K562 (cell line): ENCODE measurements at regions not wholly inside any gene's neighbourhood (a gene's known extent, or its start where the extent isn't known, plus 50 kb on each side); places are given as distances from the start of the nearest gene placed in this dataset.

ENCODE experiments used
- BHLHE40 ChIP-seq: IDR thresholded peaks from 2 replicates; pipeline ENCODE4 v1.6.1; 2011; ENCODE audit warnings: low read length, improper control_type of control experiment
- CBX5 ChIP-seq: IDR thresholded peaks from 2 replicates; pipeline ENCODE4 v1.6.1; 2014; ENCODE audit warnings: low read depth, borderline replicate concordance
- CREBBP ChIP-seq: IDR thresholded peaks from one replicate; pipeline ENCODE4 v1.6.1; 2012; ENCODE audit warnings: low read depth, mild to moderate bottlenecking, control low read depth, inconsistent platforms, low read length
- ESRRA ChIP-seq: fragments of 450-650 bp; IDR thresholded peaks from 2 replicates; pipeline ENCODE4 v1.6.1; 2014; ENCODE audit warnings: low read depth, mild to moderate bottlenecking, moderate library complexity, borderline replicate concordance
- ZNF707 ChIP-seq: fragments of 250-450 bp; sonication (Bioruptor Pico); conservative IDR thresholded peaks from 2 replicates; pipeline ENCODE4 v1.8.0; 2022; ENCODE audit warnings: inconsistent platforms, mild to moderate bottlenecking, moderate library complexity
- TF ChIP-seq, protein P1 (sequence below): fragments of 450-650 bp; IDR thresholded peaks from 2 replicates; pipeline ENCODE4 v1.6.1; 2017; ENCODE audit warnings: antibody characterized with exemption, mild to moderate bottlenecking
- TF ChIP-seq, protein P2 (sequence below): fragments of 250-450 bp; sonication (Bioruptor Pico); IDR thresholded peaks from 2 replicates; pipeline ENCODE4 v1.5.1; 2021; ENCODE audit warnings: mild to moderate bottlenecking

DNA sequence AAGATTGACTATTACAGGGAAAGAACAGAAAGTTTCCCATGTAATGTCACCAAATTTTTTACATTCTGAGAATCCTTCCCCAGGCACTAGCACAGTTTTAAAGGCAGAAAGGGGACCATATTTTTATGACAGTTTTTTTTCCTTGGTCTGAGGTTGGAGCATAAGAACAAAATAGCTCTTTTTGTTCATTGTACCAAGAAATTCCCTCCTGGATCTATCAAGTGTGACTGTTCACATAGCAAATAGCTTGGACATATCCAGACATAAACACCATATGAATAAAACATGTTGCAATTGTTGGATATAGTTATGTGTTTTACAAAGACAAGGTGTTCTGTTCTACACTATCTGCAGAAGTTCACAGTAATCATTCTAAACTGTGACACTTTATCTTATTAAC, 182.4 kb upstream of the ADGRL2 start (continued):
- TF ChIP-seq ZNF707 (CRISPR knock-in tag) (no peak), CREBBP (no peak), BHLHE40 (no peak), CBX5 (no peak), ESRRA (no peak)
- TF ChIP-seq, protein P1, sequence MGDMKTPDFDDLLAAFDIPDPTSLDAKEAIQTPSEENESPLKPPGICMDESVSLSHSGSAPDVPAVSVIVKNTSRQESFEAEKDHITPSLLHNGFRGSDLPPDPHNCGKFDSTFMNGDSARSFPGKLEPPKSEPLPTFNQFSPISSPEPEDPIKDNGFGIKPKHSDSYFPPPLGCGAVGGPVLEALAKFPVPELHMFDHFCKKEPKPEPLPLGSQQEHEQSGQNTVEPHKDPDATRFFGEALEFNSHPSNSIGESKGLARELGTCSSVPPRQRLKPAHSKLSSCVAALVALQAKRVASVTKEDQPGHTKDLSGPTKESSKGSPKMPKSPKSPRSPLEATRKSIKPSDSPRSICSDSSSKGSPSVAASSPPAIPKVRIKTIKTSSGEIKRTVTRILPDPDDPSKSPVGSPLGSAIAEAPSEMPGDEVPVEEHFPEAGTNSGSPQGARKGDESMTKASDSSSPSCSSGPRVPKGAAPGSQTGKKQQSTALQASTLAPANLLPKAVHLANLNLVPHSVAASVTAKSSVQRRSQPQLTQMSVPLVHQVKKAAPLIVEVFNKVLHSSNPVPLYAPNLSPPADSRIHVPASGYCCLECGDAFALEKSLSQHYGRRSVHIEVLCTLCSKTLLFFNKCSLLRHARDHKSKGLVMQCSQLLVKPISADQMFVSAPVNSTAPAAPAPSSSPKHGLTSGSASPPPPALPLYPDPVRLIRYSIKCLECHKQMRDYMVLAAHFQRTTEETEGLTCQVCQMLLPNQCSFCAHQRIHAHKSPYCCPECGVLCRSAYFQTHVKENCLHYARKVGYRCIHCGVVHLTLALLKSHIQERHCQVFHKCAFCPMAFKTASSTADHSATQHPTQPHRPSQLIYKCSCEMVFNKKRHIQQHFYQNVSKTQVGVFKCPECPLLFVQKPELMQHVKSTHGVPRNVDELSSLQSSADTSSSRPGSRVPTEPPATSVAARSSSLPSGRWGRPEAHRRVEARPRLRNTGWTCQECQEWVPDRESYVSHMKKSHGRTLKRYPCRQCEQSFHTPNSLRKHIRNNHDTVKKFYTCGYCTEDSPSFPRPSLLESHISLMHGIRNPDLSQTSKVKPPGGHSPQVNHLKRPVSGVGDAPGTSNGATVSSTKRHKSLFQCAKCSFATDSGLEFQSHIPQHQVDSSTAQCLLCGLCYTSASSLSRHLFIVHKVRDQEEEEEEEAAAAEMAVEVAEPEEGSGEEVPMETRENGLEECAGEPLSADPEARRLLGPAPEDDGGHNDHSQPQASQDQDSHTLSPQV, result no peak
- TF ChIP-seq, protein P2, sequence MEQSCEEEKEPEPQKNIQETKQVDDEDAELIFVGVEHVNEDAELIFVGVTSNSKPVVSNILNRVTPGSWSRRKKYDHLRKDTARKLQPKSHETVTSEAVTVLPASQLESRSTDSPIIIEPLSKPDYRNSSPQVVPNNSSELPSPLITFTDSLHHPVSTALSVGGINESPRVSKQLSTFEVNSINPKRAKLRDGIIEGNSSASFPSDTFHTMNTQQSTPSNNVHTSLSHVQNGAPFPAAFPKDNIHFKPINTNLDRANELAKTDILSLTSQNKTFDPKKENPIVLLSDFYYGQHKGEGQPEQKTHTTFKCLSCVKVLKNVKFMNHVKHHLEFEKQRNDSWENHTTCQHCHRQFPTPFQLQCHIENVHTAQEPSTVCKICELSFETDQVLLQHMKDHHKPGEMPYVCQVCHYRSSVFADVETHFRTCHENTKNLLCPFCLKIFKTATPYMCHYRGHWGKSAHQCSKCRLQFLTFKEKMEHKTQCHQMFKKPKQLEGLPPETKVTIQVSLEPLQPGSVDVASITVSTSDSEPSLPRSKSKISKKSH, result no peak
